GM10266 (cell line): ENCODE measurements at regions not wholly inside any gene's neighbourhood (a gene's known extent, or its start where the extent isn't known, plus 50 kb on each side); places are given as distances from the start of the nearest gene placed in this dataset.

Experiments
- DNase-seq: peaks from one replicate; pipeline ENCODE4 v3.0.0; 2012; ENCODE audit errors: extremely low spot score
- CTCF ChIP-seq: IDR thresholded peaks from 2 replicates; pipeline ENCODE4 v1.5.1; 2012; ENCODE audit warnings: mild to moderate bottlenecking, low read depth; ENCODE audit not compliant: control insufficient read depth, insufficient read depth; ENCODE audit errors: missing control alignments

DNA sequence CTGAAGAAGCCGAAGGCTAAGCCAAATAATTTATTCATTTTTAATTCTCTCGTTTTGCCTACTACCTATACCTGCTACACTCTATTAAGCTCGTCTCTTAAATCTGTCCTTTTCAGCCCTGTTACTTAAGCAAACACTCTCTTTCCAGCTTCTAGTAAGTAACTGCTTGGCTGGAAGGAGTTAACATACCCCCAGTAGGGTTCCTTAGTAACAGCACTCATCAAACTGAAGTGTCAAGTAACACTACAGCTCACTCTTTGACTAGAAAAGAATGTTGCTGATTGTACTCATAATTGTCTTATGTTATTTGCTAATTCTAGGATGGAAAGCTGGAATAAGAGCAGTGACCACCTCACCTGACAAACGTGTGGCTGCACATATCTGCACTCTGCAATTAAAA lies 120.0 kb upstream of the SCN7A start:
- no peak for DNase-seq
- no peak for TF ChIP-seq CTCF

- TF ChIP-seq CTCF: no peak
- no peak for DNase-seq
Measured at GRCh38 chr2:166613226-166613625, 119.2 kb upstream of the SCN7A start.

DNA sequence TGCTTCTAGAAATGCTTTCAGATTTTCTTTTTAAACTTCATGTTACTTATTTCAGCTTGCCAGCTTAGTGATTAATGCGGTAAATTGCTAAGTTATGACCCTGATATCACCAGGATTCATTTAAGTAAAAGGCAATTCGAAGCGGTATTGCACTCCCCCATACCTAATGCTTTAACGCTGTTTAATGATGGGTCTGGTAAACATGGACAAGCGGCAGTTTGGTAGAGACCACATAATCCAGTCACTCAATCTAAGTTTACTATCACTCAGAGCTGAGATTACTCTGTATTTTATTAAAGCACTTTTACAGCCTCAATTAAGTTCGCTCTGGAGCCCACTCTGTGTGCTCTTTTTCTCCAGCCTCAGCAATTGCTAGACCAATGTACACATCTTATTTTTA lies 118.2 kb upstream of the SCN7A start:
- no peak for DNase-seq
- TF ChIP-seq CTCF: no peak

GRCh38 chr2:166610913-166611305 lies 116.9 kb upstream of the SCN7A start:
- no peak for DNase-seq
- no peak for TF ChIP-seq CTCF

DNA sequence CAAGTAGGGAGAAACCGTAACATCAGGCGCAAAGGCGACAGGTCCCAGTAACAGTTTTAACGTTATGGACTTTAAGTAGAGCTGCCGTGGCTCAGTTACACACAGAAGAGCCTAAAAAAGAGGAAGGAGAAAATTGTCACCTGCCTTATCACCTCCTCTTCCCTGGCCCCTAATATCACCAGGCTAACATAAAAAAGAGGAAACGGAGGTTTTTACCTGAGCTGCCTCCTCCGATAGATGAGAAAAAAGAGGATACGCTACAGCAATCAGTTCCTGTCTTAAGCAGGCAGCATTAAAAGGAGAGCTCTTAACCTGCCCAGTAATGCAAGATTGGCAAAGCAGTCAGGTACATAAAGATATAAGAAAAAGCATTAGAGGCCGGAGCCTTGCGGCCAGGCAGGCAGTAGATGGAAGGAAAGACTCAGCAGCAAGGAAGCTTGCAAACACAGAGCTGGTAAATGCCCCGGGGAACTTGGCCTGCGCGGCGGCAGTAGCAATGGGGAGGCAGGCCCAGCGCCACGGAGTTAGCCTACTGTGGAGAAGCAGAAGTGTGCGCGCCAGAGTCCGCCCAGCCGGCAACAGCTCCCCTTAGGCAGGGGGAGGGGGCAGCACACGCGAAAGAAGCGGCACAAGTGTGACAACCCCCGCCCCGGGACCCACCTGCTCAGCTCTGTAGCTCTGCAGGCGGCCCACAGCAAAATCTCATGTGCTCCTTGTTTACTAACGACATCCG lies 116.3 kb upstream of the SCN7A start:
- TF ChIP-seq CTCF: no peak
- no peak for DNase-seq

DNA sequence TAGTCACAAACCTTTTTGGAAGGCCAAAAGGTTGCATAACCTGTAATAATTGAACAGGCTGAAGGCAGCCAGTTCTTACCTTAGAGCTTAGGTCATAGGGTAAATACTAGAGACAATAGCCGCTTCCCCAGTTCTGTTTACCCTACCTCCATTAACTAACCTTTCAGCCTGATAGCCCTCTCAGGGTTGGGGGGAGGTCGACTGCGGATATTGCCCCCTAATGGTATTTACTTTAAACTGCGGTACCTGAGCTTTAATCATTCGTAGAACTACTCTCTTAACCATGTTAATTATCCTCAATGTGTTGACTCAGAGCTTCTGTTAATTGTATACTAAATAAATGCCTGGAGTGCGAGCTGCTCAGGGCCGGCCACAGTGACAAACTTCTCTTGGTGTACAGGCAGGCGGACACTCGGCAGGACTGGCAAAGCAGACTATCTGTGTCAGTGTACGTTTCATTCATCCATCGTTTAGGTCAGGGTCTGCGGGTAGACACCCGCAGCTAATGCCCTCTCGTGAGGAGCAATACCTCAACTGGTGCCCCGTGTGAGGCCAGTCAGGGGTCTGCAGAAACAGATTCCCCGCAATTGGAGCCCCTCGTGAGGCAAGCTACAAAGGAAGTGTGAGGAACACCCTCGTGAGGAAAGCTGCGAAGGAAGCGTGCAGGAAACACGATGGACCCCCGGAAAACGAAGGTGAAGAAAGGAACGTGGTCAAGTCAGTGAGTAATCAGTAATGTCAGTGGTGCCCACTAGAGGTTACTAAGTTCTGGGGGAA lies 115.3 kb upstream of the SCN7A start:
- no peak for DNase-seq

More for the DNA sequence above, 115.3 kb upstream of the SCN7A start:
- no peak for TF ChIP-seq CTCF
